ENCODE measurements at regions not wholly inside any gene's neighbourhood (a gene's known extent, or its start where the extent isn't known, plus 50 kb on each side); places are given as distances from the start of the nearest gene placed in this dataset.

GRCh38 chr5:144882739-144883283, 712.1 kb downstream of the KCTD16 start (continued):
- no peak for TF ChIP-seq FOXP4 (CRISPR knock-in tag; IDR thresholded peaks at IDR 0.05; ENCODE audit: borderline replicate concordance)
- no peak for TF ChIP-seq CREB5 (CRISPR knock-in tag; IDR thresholded peaks at IDR 0.05)
- no peak for TF ChIP-seq ZNF12 (CRISPR knock-in tag; IDR thresholded peaks at IDR 0.05)
- no peak for TF ChIP-seq FOXM1 (IDR thresholded peaks at IDR 0.05; ENCODE audit: low read depth)
- TF ChIP-seq FOXM1 (CRISPR knock-in tag; IDR thresholded peaks at IDR 0.05; ENCODE audit: low read depth), result no peak
- TF ChIP-seq CTCFL (IDR thresholded peaks at IDR 0.05; ENCODE audit: borderline replicate concordance, insufficient read depth, low read depth, low read length, poor library complexity, severe bottlenecking), result no peak

Data from K562 (cell line).